Kidney (tissue), 13 donors: ENCODE measurements at regions not wholly inside any gene's neighbourhood (a gene's known extent, or its start where the extent isn't known, plus 50 kb on each side); places are given as distances from the start of the nearest gene placed in this dataset.
A peak's percentile ranks its signal among the peaks of the same experiment; 100 is the strongest.

Experiments
- DNase-seq, 5 donors: peaks; one replicate each; pipeline ENCODE4 v3.0.0-alpha.2; 2013 to 2020
- FAIRE-seq: peaks from 2 replicates; lab custom pipeline; 2012; peaks lifted over from hg19 to GRCh38; lab: Jason Lieb, UNC
- H3K27ac ChIP-seq, 2 donors: one replicate each; pipeline ENCODE4 v1.7.0; 2013; ENCODE audit warnings: low read depth in 2 of 2, low read length in 2 of 2, inconsistent platforms in 1 of 2
- H3K27me3 ChIP-seq: one replicate; pipeline ENCODE4 v1.7.1; 2013; ENCODE audit warnings: low read length, inconsistent platforms; ENCODE audit not compliant: control insufficient read depth, insufficient read depth
- H3K36me3 ChIP-seq, 3 donors: one replicate each; pipeline versions ENCODE4 v1.7.0 to v1.7.1; 2013; ENCODE audit warnings: low read length in 3 of 3, control low read depth in 1 of 3, inconsistent platforms in 1 of 3; ENCODE audit not compliant: insufficient read depth in 3 of 3, control insufficient read depth in 2 of 3
- H3K4me1 ChIP-seq, 3 donors: one replicate each; pipeline versions ENCODE4 v1.7.0 to v1.7.1; 2013; ENCODE audit warnings: low read length in 3 of 3, inconsistent platforms in 1 of 3, low read depth in 1 of 3; ENCODE audit not compliant: control insufficient read depth in 2 of 3, insufficient read depth in 2 of 3
- H3K4me3 ChIP-seq, 3 donors: one replicate each; pipeline versions ENCODE4 v1.7.0 to v1.8.1; 2013; ENCODE audit warnings: low read length in 3 of 3, control low read depth in 1 of 3, inconsistent platforms in 1 of 3
- H3K9ac ChIP-seq, 3 donors: one replicate each; pipeline versions ENCODE4 v1.7.0 to v1.7.1; 2013; ENCODE audit warnings: low read length in 3 of 3, control low read depth in 1 of 3, inconsistent platforms in 1 of 3
- H3K9me3 ChIP-seq, 3 donors: one replicate each; pipeline versions ENCODE4 v1.7.0 to v1.7.1; 2013; ENCODE audit warnings: low read length in 3 of 3, control low read depth in 1 of 3, inconsistent platforms in 1 of 3; ENCODE audit not compliant: control insufficient read depth in 2 of 3, insufficient read depth in 1 of 3
- intact Hi-C: fragments of 100-400 bp; cut with DNase I; formaldehyde crosslinking; loops from one replicate; pipeline ENCODE4 v1.11.1; 2022
- TF ChIP-seq, protein P1 (sequence below): IDR thresholded peaks from 3 replicates; pipeline ENCODE4 v1.5.1; 2012; ENCODE audit warnings: mild to moderate bottlenecking, moderate library complexity, borderline replicate concordance; ENCODE audit not compliant: insufficient read depth; ENCODE audit errors: extremely low read depth
- donor health status: control.
- donor health status: control.
- donor health status: control.
- donor health status: control.
- donor health status: control.
- donor health status: DM: yes; HTN: yes; CAD: no.
- donor health status: Normal renal cell carcinoma (clear cell type).

DNA sequence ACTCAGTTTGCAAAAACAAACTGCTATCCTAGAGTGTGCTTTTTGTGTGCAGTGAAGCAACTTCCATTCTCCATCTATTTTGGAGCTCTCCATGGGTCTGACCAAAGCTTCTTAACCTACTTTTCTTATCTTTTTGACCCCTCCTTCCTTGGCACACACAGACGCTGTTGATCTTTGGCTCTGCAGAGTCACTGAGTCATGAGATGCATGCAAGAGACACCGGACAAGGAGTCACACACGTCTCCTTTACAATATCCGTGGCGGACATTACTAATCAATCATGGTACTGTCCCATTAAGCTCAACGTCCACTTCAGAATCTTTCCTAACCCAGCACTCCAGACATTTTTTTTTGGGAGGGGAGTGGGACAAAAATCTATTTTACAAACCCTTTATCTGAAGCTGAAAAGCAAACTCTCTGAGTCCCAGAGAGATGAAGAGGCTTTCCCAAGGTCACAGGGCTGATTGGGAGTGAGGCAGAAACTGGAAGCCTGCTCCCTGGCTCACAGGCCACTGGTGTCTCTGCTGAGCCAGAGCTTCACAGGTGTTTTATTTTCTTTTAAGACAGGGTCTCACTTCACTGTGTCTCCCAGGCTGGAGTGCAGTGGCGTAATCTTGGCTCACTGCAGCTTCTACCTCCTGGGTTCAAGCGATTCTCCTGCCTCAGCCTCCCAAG is 165.8 kb upstream of the SYT13 start:
- FAIRE-seq (no peak), DNase-seq (no peak)
- intact Hi-C loops: no loop called here
- Histone ChIP-seq H3K4me1 (no peaks in the 10 kb centered on the region), H3K4me3 (no peak overlapping the region), H3K27me3 (no peaks in the 10 kb centered on the region), H3K36me3 (no peaks in the 10 kb centered on the region), H3K9ac (no peak overlapping the region), H3K27ac (no peak overlapping the region), H3K9me3 (no peaks in the 10 kb centered on the region)
- TF ChIP-seq, protein P1, sequence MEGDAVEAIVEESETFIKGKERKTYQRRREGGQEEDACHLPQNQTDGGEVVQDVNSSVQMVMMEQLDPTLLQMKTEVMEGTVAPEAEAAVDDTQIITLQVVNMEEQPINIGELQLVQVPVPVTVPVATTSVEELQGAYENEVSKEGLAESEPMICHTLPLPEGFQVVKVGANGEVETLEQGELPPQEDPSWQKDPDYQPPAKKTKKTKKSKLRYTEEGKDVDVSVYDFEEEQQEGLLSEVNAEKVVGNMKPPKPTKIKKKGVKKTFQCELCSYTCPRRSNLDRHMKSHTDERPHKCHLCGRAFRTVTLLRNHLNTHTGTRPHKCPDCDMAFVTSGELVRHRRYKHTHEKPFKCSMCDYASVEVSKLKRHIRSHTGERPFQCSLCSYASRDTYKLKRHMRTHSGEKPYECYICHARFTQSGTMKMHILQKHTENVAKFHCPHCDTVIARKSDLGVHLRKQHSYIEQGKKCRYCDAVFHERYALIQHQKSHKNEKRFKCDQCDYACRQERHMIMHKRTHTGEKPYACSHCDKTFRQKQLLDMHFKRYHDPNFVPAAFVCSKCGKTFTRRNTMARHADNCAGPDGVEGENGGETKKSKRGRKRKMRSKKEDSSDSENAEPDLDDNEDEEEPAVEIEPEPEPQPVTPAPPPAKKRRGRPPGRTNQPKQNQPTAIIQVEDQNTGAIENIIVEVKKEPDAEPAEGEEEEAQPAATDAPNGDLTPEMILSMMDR: no peak

DNA sequence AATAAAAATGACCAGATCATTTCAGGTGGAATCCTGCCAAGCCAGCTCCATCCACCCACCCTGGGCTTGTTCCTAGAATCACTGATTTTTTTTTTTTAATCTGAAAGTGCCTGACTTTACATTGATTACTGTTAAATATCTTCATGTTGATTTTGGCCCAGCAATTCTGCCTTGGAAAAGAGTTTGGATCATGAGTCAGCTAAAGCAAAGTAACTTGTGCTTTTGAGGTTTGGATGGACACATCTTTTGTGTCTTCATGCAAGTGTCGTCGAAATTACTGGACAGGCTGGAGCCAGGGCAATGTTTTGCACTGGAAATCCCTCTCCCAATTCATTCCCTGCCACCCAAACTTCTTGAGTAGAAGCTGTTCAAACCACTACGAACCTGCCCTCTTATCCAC is 164.0 kb upstream of the SYT13 start:
- Histone ChIP-seq H3K4me3 (no peak overlapping the region), H3K36me3 (no peaks in the 10 kb centered on the region), H3K27ac (no peak overlapping the region), H3K27me3 (no peaks in the 10 kb centered on the region), H3K4me1 (no peaks in the 10 kb centered on the region), H3K9me3 (no peaks in the 10 kb centered on the region), H3K9ac (no peak overlapping the region)
- FAIRE-seq (no peak), DNase-seq (no peak)
- TF ChIP-seq, protein P1: no peak
- intact Hi-C loops: no loop called here

DNA sequence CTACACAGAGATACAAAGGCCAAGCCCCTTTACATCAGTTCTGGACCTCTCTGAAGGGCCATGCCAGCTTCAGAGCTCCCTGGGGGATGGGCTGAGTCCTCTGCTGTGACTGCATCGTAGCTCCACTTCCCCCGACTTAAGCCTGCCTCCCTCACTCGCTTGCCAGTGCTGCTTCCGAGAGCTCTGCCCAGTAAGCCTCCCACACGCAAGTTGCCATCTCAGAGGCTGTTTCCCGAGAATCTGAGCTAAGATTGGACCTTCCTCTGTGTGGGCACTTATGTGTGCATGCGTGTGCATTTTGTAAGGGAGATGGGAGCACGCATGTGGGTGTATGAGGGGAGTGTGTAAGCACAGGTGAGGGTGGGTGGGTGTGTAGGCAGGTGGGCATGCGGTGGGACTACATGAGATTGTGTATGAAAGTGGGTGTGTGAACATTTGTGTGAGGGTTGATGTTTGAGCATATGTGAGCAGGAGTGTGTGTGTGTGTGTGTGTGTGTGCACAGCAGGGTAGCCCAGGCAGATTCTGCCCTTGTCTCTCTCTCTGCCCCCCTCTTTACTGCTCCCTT is 163.0 kb upstream of the SYT13 start:
- H3K4me1 ChIP-seq: no peaks in the 10 kb centered on the region
- no peaks in the 10 kb centered on the region for H3K27me3 ChIP-seq
- H3K36me3 ChIP-seq: no peaks in the 10 kb centered on the region
- DNase-seq: peak in 2 of 5 donors; percentile 26 to 43
- TF ChIP-seq, protein P1: no peak
- no peak overlapping the region for H3K27ac ChIP-seq
- no peak overlapping the region for H3K9ac ChIP-seq
- intact Hi-C loops: no loop called here
- no peak for FAIRE-seq
- H3K4me3 ChIP-seq: no peak overlapping the region
- H3K9me3 ChIP-seq: no peaks in the 10 kb centered on the region
